Naive thymus-derived CD4-positive, alpha-beta T cell (primary cell): ENCODE measurements at regions not wholly inside any gene's neighbourhood (a gene's known extent, or its start where the extent isn't known, plus 50 kb on each side); places are given as distances from the start of the nearest gene placed in this dataset.
A peak's percentile ranks its signal among the peaks of the same experiment; 100 is the strongest.

ENCODE experiments used
- ATAC-seq: fragments of 150-1000 bp; cut with Tn5 transposase; 2 replicates; pipeline ENCODE4 v1.10.0; 2021; ENCODE audit warnings: mild to moderate bottlenecking, moderate library complexity
- CTCF ChIA-PET: fragments of 350-600 bp; sonication (Branson Sonifier 250); formaldehyde crosslinking; loops from one replicate; lab custom pipeline; 2021; ENCODE audit warnings: antibody characterized with exemption; lab: Charles Lee
- POLR2A ChIA-PET: fragments of 350-600 bp; sonication (Branson Sonifier 250); formaldehyde crosslinking; loops from one replicate; lab custom pipeline; 2021; ENCODE audit warnings: antibody characterized with exemption, inconsistent platforms; lab: Charles Lee
- DNase-seq, 9 donors: peaks; one replicate each; pipeline versions ENCODE4 v3.0.0 to v3.0.0-alpha.2; 2020 to 2022; ENCODE audit warnings: mixed read lengths in 1 of 9
- H3K27ac ChIP-seq: one replicate; pipeline ENCODE4 v1.7.0; 2013; ENCODE audit warnings: mild to moderate bottlenecking, low read depth, low read length, moderate library complexity
- H3K27me3 ChIP-seq, 2 donors: one replicate each; pipeline ENCODE4 v1.7.0; 2013; ENCODE audit warnings: low read length in 2 of 2, mild to moderate bottlenecking in 2 of 2, moderate library complexity in 2 of 2; ENCODE audit not compliant: control insufficient read depth in 2 of 2, insufficient read depth in 2 of 2
- H3K36me3 ChIP-seq, 3 experiments: 1 replicate in 2 of 3; 2 replicates in 1 of 3; pipeline ENCODE4 v1.7.0; 2013; ENCODE audit warnings: low read length in 3 of 3, mild to moderate bottlenecking in 3 of 3, moderate library complexity in 1 of 3; ENCODE audit not compliant: insufficient read depth in 3 of 3, control insufficient read depth in 2 of 3
- H3K4me1 ChIP-seq, 2 donors: one replicate each; pipeline ENCODE4 v1.7.0; 2013; ENCODE audit warnings: low read length in 2 of 2, mild to moderate bottlenecking in 2 of 2, moderate library complexity in 1 of 2; ENCODE audit not compliant: control insufficient read depth in 2 of 2, insufficient read depth in 2 of 2
- H3K4me3 ChIP-seq: 2 replicates; pipeline ENCODE4 v1.7.0; 2013; ENCODE audit warnings: mild to moderate bottlenecking, low read length
- H3K9me3 ChIP-seq, 3 experiments: 1 replicate in 2 of 3; 2 replicates in 1 of 3; pipeline ENCODE4 v1.7.0; 2013; ENCODE audit warnings: low read length in 3 of 3; ENCODE audit not compliant: control insufficient read depth in 2 of 3
- H3K27ac Mint-ChIP-seq, 9 donors: one replicate each; pipeline ENCODE4 v1.8.0; 2020 to 2022; ENCODE audit warnings: mixed read lengths in 9 of 9, mild to moderate bottlenecking in 8 of 9, moderate library complexity in 5 of 9, inconsistent platforms in 2 of 9
- H3K27me3 Mint-ChIP-seq, 5 donors: one replicate each; pipeline ENCODE4 v1.8.0; 2021 to 2022; ENCODE audit warnings: mixed read lengths in 5 of 5, mild to moderate bottlenecking in 1 of 5
- H3K36me3 Mint-ChIP-seq, 5 donors: one replicate each; pipeline ENCODE4 v1.8.0; 2020 to 2022; ENCODE audit warnings: mixed read lengths in 5 of 5, mild to moderate bottlenecking in 3 of 5, inconsistent platforms in 1 of 5
- H3K4me1 Mint-ChIP-seq, 7 donors: one replicate each; pipeline ENCODE4 v1.8.0; 2020 to 2022; ENCODE audit warnings: mixed read lengths in 7 of 7, mild to moderate bottlenecking in 3 of 7, inconsistent platforms in 1 of 7
- H3K4me3 Mint-ChIP-seq, 10 donors: one replicate each; pipeline ENCODE4 v1.8.0; 2020 to 2022; ENCODE audit warnings: mild to moderate bottlenecking in 10 of 10, mixed read lengths in 10 of 10, moderate library complexity in 6 of 10, inconsistent platforms in 2 of 10
- H3K9me3 Mint-ChIP-seq, 11 donors: one replicate each; pipeline ENCODE4 v1.8.0; 2020 to 2022; ENCODE audit warnings: mixed read lengths in 11 of 11, mild to moderate bottlenecking in 4 of 11, inconsistent platforms in 1 of 11, moderate library complexity in 1 of 11
- intact Hi-C, 2 donors: fragments of 100-400 bp; cut with micrococcal nuclease; formaldehyde crosslinking; loops; one replicate each; pipeline ENCODE4 v1.15.1; 2023

DNA sequence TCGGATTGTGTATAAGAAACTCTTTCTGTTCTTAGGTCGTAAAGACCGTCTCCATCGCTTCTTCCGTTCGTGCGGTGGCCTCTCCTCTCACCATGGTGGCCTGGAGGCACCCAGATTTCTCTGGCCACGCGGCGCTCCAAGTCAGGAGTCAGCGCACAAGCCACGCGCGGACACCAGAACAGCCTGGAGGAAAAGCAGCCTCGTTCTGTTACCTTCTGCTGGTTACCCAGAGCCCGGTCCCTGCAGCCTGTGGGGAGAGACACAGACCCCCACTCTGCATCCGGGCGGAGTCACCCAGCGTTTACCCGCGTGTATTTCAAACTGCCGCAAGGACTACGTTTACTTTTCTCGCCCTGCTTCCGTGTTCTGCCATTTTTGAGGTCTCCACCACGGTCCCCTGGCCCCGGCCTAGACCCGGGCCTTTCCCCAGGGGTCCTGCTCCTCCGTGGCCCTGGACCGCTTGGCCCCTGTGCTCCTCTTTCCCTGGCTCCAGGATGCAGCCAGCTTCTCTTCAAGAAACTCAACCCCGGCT lies 776.1 kb downstream of the BRD1 start:
- Mint-ChIP-seq H3K27ac (no peak overlapping the region), H3K36me3 (peaks cover 0 to 3% (median 0%) of the 10 kb centered on the region in 5 donors), H3K9me3 (no peaks in the 10 kb centered on the region), H3K4me1 (peaks cover 0 to 6% (median 0%) of the 10 kb centered on the region in 7 donors), H3K27me3 (peaks cover 0 to 18% (median 0%) of the 10 kb centered on the region in 5 donors), H3K4me3 (peak overlapping the region in 5 of 10 donors; percentile 21 to 92 (median 86))
- CTCF ChIA-PET, result no interaction called here
- POLR2A ChIA-PET, result no interaction called here
- H3K27me3 ChIP-seq, result no peaks in the 10 kb centered on the region
- no peaks in the 10 kb centered on the region for H3K4me1 ChIP-seq
- DNase-seq, result no peak
- H3K9me3 ChIP-seq, result no peaks in the 10 kb centered on the region
- no peak for ATAC-seq
- intact Hi-C loops, result no loop called here
- peak overlapping the region; percentile 39 for H3K4me3 ChIP-seq
- no peaks in the 10 kb centered on the region for H3K36me3 ChIP-seq
- H3K27ac ChIP-seq, result no peak overlapping the region

DNA sequence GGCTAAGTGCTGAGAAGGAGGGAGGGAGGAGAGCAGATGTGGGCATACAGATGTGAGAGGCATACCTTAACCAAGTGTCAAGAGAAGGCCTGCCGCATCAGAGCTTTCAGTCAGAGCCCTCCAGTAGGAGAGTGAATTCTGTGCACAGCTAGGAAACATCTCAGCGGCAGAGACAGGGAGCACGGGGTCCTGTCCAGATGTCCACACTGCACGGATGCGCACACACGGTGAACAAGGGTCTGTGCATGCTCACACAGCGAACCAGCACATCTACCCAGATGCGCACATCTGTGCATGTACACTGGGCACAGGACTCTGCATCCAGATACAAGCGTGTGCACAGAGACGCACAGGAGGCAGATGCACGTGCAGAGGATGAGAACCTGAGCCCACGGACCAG lies 778.0 kb downstream of the BRD1 start:
- POLR2A ChIA-PET, result no interaction called here
- Mint-ChIP-seq H3K27me3 (peaks cover 0 to 30% (median 0%) of the 10 kb centered on the region in 5 donors), H3K9me3 (no peaks in the 10 kb centered on the region), H3K4me1 (peaks cover 0 to 6% (median 0%) of the 10 kb centered on the region in 7 donors), H3K36me3 (peaks cover 0 to 3% (median 0%) of the 10 kb centered on the region in 5 donors), H3K4me3 (peak overlapping the region in 1 of 10 donors; percentile 38), H3K27ac (no peak overlapping the region)
- CTCF ChIA-PET, result no interaction called here
- no peaks in the 10 kb centered on the region for H3K36me3 ChIP-seq
- ATAC-seq, result no peak
- intact Hi-C loops, result no loop called here
- DNase-seq, result no peak
- no peaks in the 10 kb centered on the region for H3K9me3 ChIP-seq
- no peaks in the 10 kb centered on the region for H3K27me3 ChIP-seq
- no peak overlapping the region for H3K27ac ChIP-seq
- H3K4me1 ChIP-seq, result no peaks in the 10 kb centered on the region
- H3K4me3 ChIP-seq, result no peak overlapping the region

DNA sequence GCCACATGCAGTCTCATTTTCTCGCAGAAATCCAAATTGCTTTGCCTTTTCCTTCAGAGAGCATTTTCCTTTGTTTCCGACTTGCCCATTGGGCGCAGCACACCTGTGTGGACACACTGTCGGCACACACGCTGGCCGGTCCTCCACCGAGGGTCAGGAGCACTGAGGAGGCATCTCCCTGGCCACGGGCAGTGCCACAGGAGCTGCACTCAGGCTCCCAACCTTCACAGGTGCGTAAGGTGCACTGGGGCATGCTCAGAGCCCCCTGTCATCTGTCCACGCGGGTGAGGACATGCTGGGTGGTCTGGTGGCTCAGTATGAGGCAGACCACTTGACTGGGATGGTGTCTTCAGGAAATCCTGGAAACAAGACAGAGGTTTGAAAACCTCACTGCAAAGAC lies 779.1 kb downstream of the BRD1 start:
- no peaks in the 10 kb centered on the region for H3K9me3 ChIP-seq
- ATAC-seq (no peak), DNase-seq (no peak)
- no peak overlapping the region for H3K4me3 ChIP-seq
- H3K4me1 ChIP-seq, result no peaks in the 10 kb centered on the region
- H3K27ac ChIP-seq, result no peak overlapping the region
- Mint-ChIP-seq H3K9me3 (no peaks in the 10 kb centered on the region), H3K27me3 (peaks cover 0 to 36% (median 4%) of the 10 kb centered on the region in 5 donors), H3K27ac (no peak overlapping the region), H3K4me1 (peaks cover 0 to 6% (median 0%) of the 10 kb centered on the region in 7 donors), H3K4me3 (no peak overlapping the region), H3K36me3 (peaks cover 0 to 3% (median 0%) of the 10 kb centered on the region in 5 donors)
- ChIA-PET CTCF (no interaction called here), POLR2A (no interaction called here)
- intact Hi-C loops, result no loop called here
- H3K36me3 ChIP-seq, result no peaks in the 10 kb centered on the region
- H3K27me3 ChIP-seq, result no peaks in the 10 kb centered on the region

DNA sequence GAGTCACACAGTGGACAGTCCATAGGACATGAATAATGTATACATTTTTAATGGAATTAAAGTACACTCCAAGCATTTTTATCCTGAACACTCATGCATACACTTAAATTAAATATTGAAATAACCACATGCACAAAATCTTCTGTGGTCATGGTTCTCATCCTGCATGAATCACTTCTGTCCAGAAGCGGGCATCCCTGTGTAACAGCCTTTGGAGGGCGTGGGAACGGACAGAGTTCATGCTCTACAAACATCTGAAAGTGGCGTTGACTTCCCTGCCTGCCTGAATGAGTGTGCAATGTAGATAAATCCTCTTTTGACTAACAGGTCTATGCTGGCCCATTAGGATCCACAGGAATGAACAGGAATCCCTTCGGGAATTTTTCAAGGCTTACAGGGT lies 780.2 kb downstream of the BRD1 start:
- Mint-ChIP-seq H3K4me3 (no peak overlapping the region), H3K27me3 (peaks cover 0 to 42% (median 4%) of the 10 kb centered on the region in 5 donors), H3K36me3 (peaks cover 0 to 3% (median 0%) of the 10 kb centered on the region in 5 donors), H3K9me3 (no peaks in the 10 kb centered on the region), H3K4me1 (peaks cover 0 to 5% (median 0%) of the 10 kb centered on the region in 7 donors), H3K27ac (no peak overlapping the region)
- no peaks in the 10 kb centered on the region for H3K27me3 ChIP-seq
- H3K27ac ChIP-seq, result no peak overlapping the region
- H3K9me3 ChIP-seq, result no peaks in the 10 kb centered on the region
- intact Hi-C loops, result no loop called here
- H3K4me3 ChIP-seq, result no peak overlapping the region
- ATAC-seq, result no peak
- ChIA-PET CTCF (interaction anchor here (1.1 kb wide), 1 partner anchor 677 kb away, joined by 3 read pairs; no protein-coding TSS in a partner anchor), POLR2A (no interaction called here)
- no peak for DNase-seq
- H3K36me3 ChIP-seq, result no peaks in the 10 kb centered on the region
- no peaks in the 10 kb centered on the region for H3K4me1 ChIP-seq

DNA sequence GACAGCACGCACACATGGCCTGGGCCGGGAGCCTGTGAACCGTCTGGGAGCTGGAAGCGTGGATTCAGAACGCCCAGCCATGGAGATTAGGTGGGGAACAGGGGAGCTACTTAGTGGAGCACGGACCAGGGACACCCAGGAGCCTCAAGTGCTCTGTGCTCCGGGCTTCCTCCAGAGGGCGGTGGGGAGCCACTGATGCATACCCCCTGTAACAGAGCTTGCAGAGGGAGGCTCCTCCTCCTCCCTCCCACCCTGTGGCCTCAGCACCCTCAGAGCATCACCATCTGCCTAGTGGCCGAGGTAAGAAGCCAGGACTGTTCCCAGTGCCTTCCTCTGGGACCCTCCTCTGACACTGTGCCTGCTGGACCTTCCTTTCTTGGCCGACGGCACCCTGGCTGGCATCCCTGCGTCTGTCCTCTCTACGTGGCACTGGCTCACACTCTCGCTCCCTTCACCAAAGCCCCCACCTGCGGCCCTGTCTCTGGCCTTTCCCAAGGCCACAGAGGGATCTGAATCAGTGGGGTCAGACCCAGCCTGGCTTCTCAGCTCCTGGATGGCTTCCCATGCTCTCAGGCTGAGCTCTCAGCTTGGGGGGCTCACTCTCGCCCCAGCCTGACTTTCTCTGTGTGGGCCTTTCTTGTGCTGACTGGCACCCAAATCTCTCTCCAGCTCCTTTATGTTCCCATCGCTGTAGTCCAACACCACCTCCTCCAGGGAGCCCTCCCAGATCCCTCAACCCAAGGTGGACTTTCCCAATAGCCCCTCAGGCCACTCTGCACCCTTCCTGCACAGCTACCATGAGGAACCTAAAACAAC lies 780.9 kb downstream of the BRD1 start:
- no peaks in the 10 kb centered on the region for H3K36me3 ChIP-seq
- CTCF ChIA-PET, result interaction anchor here (1.1 kb wide), 1 partner anchor 678 kb away, joined by 3 read pairs; no protein-coding TSS in a partner anchor

DNA sequence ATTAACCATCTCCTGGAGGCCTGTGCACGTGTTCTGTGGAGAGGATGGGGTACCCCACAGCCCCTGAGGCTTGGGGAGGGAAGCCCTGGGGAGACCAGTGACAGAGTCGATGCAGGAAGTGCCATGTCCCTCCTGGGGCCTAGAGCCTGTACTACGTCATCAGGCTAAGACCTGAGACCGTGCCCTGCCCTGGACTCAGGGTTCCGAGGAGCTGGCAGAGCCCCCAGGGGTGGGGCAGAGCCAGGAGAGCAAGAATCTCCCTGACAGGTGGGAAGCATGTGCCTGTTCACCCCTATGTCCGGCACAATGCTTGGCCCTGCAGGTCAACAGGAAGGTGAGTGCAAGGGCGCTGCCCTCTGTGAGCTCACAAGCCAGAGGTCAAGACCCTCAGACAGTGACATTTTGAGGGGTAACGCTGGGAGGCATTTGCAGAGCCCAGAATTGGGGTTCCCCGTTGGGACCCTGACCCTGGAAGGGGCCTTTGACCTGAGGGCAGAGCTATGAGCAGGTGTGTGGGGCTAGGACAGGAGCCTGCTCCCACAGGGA lies 781.6 kb downstream of the BRD1 start:
- POLR2A ChIA-PET, result no interaction called here
- H3K9me3 ChIP-seq, result no peaks in the 10 kb centered on the region
- no peak overlapping the region for H3K27ac Mint-ChIP-seq
- no peaks in the 10 kb centered on the region for H3K27me3 ChIP-seq
- H3K4me1 ChIP-seq, result no peaks in the 10 kb centered on the region
- H3K4me1 Mint-ChIP-seq, result peaks cover 0 to 4% (median 0%) of the 10 kb centered on the region in 7 donors
- DNase-seq (no peak), ATAC-seq (no peak)
- peaks cover 0 to 42% (median 4%) of the 10 kb centered on the region in 5 donors for H3K27me3 Mint-ChIP-seq
- no peak overlapping the region for H3K27ac ChIP-seq
- peaks cover 0 to 3% (median 0%) of the 10 kb centered on the region in 5 donors for H3K36me3 Mint-ChIP-seq
- H3K36me3 ChIP-seq, result no peaks in the 10 kb centered on the region
- intact Hi-C loops, result no loop called here
- H3K9me3 Mint-ChIP-seq, result no peaks in the 10 kb centered on the region
- CTCF ChIA-PET, result no interaction called here
- no peak overlapping the region for H3K4me3 ChIP-seq
- H3K4me3 Mint-ChIP-seq, result no peak overlapping the region

More for the DNA sequence above, 780.9 kb downstream of the BRD1 start:
- no peaks in the 10 kb centered on the region for H3K9me3 ChIP-seq
- no peak overlapping the region for H3K27ac ChIP-seq
- H3K27me3 ChIP-seq, result no peaks in the 10 kb centered on the region
- Mint-ChIP-seq H3K4me1 (peaks cover 0 to 4% (median 0%) of the 10 kb centered on the region in 7 donors), H3K36me3 (peaks cover 0 to 3% (median 0%) of the 10 kb centered on the region in 5 donors), H3K27ac (no peak overlapping the region), H3K27me3 (peaks cover 0 to 42% (median 4%) of the 10 kb centered on the region in 5 donors), H3K9me3 (no peaks in the 10 kb centered on the region), H3K4me3 (no peak overlapping the region)
- H3K4me1 ChIP-seq, result no peaks in the 10 kb centered on the region
- POLR2A ChIA-PET, result no interaction called here
- ATAC-seq (peak; percentile 22), DNase-seq (no peak)
- intact Hi-C loops, result no loop called here
- H3K4me3 ChIP-seq, result no peak overlapping the region
